ENCODE measurements at regions not wholly inside any gene's neighbourhood (a gene's known extent, or its start where the extent isn't known, plus 50 kb on each side); places are given as distances from the start of the nearest gene placed in this dataset.

GRCh38 chr2:103265521-103265920 is 503.7 kb downstream of the TMEM182 start:
- Histone ChIP-seq H3K4me3 (no peak overlapping the region), H3K9me3 (peaks cover 0 to 4% of the 10 kb centered on the region in 2 donors), H3K27ac (no peak overlapping the region), H3K36me3 (no peaks in the 10 kb centered on the region), H3K4me1 (no peaks in the 10 kb centered on the region), H3K27me3 (peaks cover 0 to 3% of the 10 kb centered on the region in 2 donors)
- no peak for DNase-seq (ENCODE audit: low spot score in 2 of 2)
- TF ChIP-seq POLR2A (IDR thresholded peaks at IDR 0.05) (no peak), POLR2AphosphoS5 (IDR thresholded peaks at IDR 0.05) (no peak), CTCF (IDR thresholded peaks at IDR 0.05) (no peak)
- intact Hi-C loops (cut with DNase I; ENCODE audit: low total_unique reads), result no loop called here

- Histone ChIP-seq H3K4me1 (no peaks in the 10 kb centered on the region), H3K4me3 (no peak overlapping the region), H3K9me3 (peaks cover 0 to 11% of the 10 kb centered on the region in 2 donors), H3K27me3 (peaks cover 0 to 3% of the 10 kb centered on the region in 2 donors), H3K36me3 (no peaks in the 10 kb centered on the region), H3K27ac (no peak overlapping the region)
- no peak for DNase-seq (ENCODE audit: low spot score in 2 of 2)
- intact Hi-C loops (cut with DNase I; ENCODE audit: low total_unique reads), result no loop called here
- TF ChIP-seq POLR2AphosphoS5 (IDR thresholded peaks at IDR 0.05), result no peak
- TF ChIP-seq CTCF (IDR thresholded peaks at IDR 0.05), result no peak
- TF ChIP-seq POLR2A (IDR thresholded peaks at IDR 0.05), result no peak
Measured at GRCh38 chr2:103268841-103269498, 507.1 kb downstream of the TMEM182 start.

- DNase-seq (ENCODE audit: low spot score in 2 of 2), result no peak
- intact Hi-C loops (cut with DNase I; ENCODE audit: low total_unique reads), result no loop called here
- no peaks in the 10 kb centered on the region for H3K27me3 ChIP-seq
- H3K4me3 ChIP-seq, result no peak overlapping the region
- peaks cover 0 to 6% of the 10 kb centered on the region in 2 donors for H3K9me3 ChIP-seq
- H3K36me3 ChIP-seq, result no peaks in the 10 kb centered on the region
- no peak for TF ChIP-seq POLR2AphosphoS5 (IDR thresholded peaks at IDR 0.05)
- TF ChIP-seq POLR2A (IDR thresholded peaks at IDR 0.05), result no peak
- no peak overlapping the region for H3K27ac ChIP-seq
- H3K4me1 ChIP-seq, result no peaks in the 10 kb centered on the region
Measured at GRCh38 chr2:103276869-103277268, 515.0 kb downstream of the TMEM182 start.

GRCh38 chr2:103284750-103285149 is 522.9 kb downstream of the TMEM182 start:
- no peak overlapping the region for H3K4me3 ChIP-seq
- H3K9me3 ChIP-seq, result no peaks in the 10 kb centered on the region
- TF ChIP-seq POLR2AphosphoS5 (IDR thresholded peaks at IDR 0.05) (no peak), POLR2A (IDR thresholded peaks at IDR 0.05) (no peak), CTCF (IDR thresholded peaks at IDR 0.05) (no peak)
- no peak for DNase-seq (ENCODE audit: low spot score in 2 of 2)
- no peaks in the 10 kb centered on the region for H3K36me3 ChIP-seq
- no peaks in the 10 kb centered on the region for H3K4me1 ChIP-seq
- H3K27me3 ChIP-seq, result no peaks in the 10 kb centered on the region
- no peak overlapping the region for H3K27ac ChIP-seq
- intact Hi-C loops (cut with DNase I; ENCODE audit: low total_unique reads), result no loop called here

- Histone ChIP-seq H3K9me3 (no peaks in the 10 kb centered on the region), H3K27ac (no peak overlapping the region), H3K4me3 (no peak overlapping the region), H3K4me1 (no peaks in the 10 kb centered on the region), H3K36me3 (no peaks in the 10 kb centered on the region), H3K27me3 (no peaks in the 10 kb centered on the region)
- intact Hi-C loops (cut with DNase I; ENCODE audit: low total_unique reads), result no loop called here
- DNase-seq (ENCODE audit: low spot score in 2 of 2), result no peak
- TF ChIP-seq CTCF (IDR thresholded peaks at IDR 0.05) (no peak), POLR2A (IDR thresholded peaks at IDR 0.05) (no peak), POLR2AphosphoS5 (IDR thresholded peaks at IDR 0.05) (no peak)
Measured at GRCh38 chr2:103285354-103285753, 523.5 kb downstream of the TMEM182 start.
